Natural killer cell (primary cell): ENCODE measurements at regions not wholly inside any gene's neighbourhood (a gene's known extent, or its start where the extent isn't known, plus 50 kb on each side); places are given as distances from the start of the nearest gene placed in this dataset.

Source experiments
- ATAC-seq, 3 donors: fragments of 150-1000 bp in 2 of 3; fragments of 200-7000 bp in 1 of 3; cut with Tn5 transposase; 1 replicate in 1 of 3; 2 replicates in 2 of 3; pipeline ENCODE4 v1.10.0; 2021; ENCODE audit warnings: mild to moderate bottlenecking in 2 of 3, moderate library complexity in 2 of 3
- DNase-seq, 2 donors: peaks; one replicate each; pipeline versions ENCODE4 v3.0.0 to v3.0.0-alpha.2; 2013 to 2021; ENCODE audit warnings: mixed read lengths in 1 of 2
- H3K27ac ChIP-seq: one replicate; pipeline ENCODE4 v1.5.1; 2013; ENCODE audit warnings: mild to moderate bottlenecking, low read length
- H3K27me3 ChIP-seq: one replicate; pipeline ENCODE4 v1.6.1; 2013; ENCODE audit warnings: low read length; ENCODE audit not compliant: control insufficient read depth, insufficient read depth
- H3K36me3 ChIP-seq: one replicate; pipeline ENCODE4 v1.6.1; 2013; ENCODE audit warnings: low read length; ENCODE audit not compliant: control insufficient read depth, insufficient read depth
- H3K4me1 ChIP-seq: one replicate; pipeline ENCODE4 v1.6.1; 2013; ENCODE audit warnings: low read length; ENCODE audit not compliant: control insufficient read depth, insufficient read depth
- H3K4me3 ChIP-seq: one replicate; pipeline ENCODE4 v1.5.1; 2013; ENCODE audit warnings: low read length
- H3K9me3 ChIP-seq: one replicate; pipeline ENCODE4 v1.6.1; 2013; ENCODE audit warnings: low read length; ENCODE audit not compliant: control insufficient read depth, insufficient read depth
- H3K27ac Mint-ChIP-seq, 2 donors: one replicate each; pipeline ENCODE4 v1.8.0; 2022; ENCODE audit warnings: mild to moderate bottlenecking in 2 of 2, mixed read lengths in 2 of 2, moderate library complexity in 1 of 2
- H3K27me3 Mint-ChIP-seq, 2 donors: one replicate each; pipeline ENCODE4 v1.8.0; 2022; ENCODE audit warnings: low read depth in 2 of 2, mixed read lengths in 2 of 2
- H3K36me3 Mint-ChIP-seq: one replicate; pipeline ENCODE4 v1.8.0; 2022; ENCODE audit warnings: mixed read lengths
- H3K4me1 Mint-ChIP-seq, 2 donors: one replicate each; pipeline ENCODE4 v1.8.0; 2022; ENCODE audit warnings: mixed read lengths in 2 of 2
- H3K4me3 Mint-ChIP-seq: one replicate; pipeline ENCODE4 v1.8.0; 2022; ENCODE audit warnings: mild to moderate bottlenecking, moderate library complexity, mixed read lengths
- H3K9me3 Mint-ChIP-seq, 2 donors: one replicate each; pipeline ENCODE4 v1.8.0; 2022; ENCODE audit warnings: mixed read lengths in 2 of 2
- WGBS: methylation state at CpG from one replicate; pipeline ENCODE4 v1.1.7; 2013; ENCODE audit warnings: missing lambda C conversion rate; ENCODE audit not compliant: insufficient coverage; 5-methylcytosine and 5-hydroxymethylcytosine counted together
- intact Hi-C: fragments of 100-400 bp; cut with micrococcal nuclease; formaldehyde crosslinking; loops from one replicate; pipeline ENCODE4 v1.14.2; 2022
- TF ChIP-seq, protein P1 (sequence below): fragments of 200-600 bp; IDR thresholded peaks from one replicate; pipeline ENCODE4 v1.8.0; 2022; ENCODE audit warnings: antibody characterized with exemption

DNA sequence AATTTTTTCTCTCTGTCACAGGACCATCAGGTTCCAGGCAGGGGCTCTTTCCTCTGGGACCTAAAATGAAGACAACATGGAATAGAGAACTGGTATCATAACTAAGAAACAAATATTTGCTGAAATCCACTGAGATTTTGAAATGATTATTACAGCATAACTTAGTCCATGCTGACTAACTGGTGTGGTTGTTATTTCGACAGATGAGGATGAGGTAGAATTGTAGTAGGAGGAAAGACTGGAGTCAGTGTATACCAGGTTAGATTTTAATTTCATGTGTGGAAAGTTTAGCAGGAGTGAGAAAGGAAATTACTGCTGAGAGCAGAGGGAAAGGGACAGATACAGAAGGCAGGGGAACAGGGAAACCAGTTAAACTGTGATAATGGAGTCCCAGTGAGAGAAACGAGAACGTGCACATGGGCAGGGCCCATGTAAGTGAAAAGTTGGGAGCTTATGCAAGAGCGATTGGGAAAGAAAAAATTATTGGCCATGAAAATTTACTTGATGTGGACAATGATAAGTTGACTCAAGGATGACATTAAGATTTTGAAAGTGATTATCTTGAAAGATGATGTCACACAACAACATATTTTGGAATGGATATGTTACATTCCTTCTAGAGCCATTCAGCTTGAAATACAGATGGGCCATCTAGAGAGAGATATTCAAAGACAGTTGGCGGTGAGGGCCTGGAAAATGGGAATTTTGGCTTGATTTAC is 98.7 kb upstream of the DDIT4L start:
- no peaks in the 10 kb centered on the region for H3K4me1 Mint-ChIP-seq
- intact Hi-C loops: no loop called here
- H3K36me3 Mint-ChIP-seq: no peaks in the 10 kb centered on the region
- peaks cover 0 to 3% of the 10 kb centered on the region in 2 donors for H3K9me3 Mint-ChIP-seq
- ATAC-seq (no peak), DNase-seq (no peak)
- Histone ChIP-seq H3K9me3 (no peaks in the 10 kb centered on the region), H3K27ac (no peak overlapping the region), H3K4me1 (no peaks in the 10 kb centered on the region), H3K4me3 (no peak overlapping the region), H3K27me3 (no peaks in the 10 kb centered on the region), H3K36me3 (no peaks in the 10 kb centered on the region)
- no peak overlapping the region for H3K4me3 Mint-ChIP-seq
- TF ChIP-seq, protein P1, sequence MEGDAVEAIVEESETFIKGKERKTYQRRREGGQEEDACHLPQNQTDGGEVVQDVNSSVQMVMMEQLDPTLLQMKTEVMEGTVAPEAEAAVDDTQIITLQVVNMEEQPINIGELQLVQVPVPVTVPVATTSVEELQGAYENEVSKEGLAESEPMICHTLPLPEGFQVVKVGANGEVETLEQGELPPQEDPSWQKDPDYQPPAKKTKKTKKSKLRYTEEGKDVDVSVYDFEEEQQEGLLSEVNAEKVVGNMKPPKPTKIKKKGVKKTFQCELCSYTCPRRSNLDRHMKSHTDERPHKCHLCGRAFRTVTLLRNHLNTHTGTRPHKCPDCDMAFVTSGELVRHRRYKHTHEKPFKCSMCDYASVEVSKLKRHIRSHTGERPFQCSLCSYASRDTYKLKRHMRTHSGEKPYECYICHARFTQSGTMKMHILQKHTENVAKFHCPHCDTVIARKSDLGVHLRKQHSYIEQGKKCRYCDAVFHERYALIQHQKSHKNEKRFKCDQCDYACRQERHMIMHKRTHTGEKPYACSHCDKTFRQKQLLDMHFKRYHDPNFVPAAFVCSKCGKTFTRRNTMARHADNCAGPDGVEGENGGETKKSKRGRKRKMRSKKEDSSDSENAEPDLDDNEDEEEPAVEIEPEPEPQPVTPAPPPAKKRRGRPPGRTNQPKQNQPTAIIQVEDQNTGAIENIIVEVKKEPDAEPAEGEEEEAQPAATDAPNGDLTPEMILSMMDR: no peak
- 94% methylated on average over 5 of the region's 5 CpGs for WGBS
- H3K27me3 Mint-ChIP-seq: peaks cover 0 to 6% of the 10 kb centered on the region in 2 donors
- H3K27ac Mint-ChIP-seq: no peak overlapping the region

DNA sequence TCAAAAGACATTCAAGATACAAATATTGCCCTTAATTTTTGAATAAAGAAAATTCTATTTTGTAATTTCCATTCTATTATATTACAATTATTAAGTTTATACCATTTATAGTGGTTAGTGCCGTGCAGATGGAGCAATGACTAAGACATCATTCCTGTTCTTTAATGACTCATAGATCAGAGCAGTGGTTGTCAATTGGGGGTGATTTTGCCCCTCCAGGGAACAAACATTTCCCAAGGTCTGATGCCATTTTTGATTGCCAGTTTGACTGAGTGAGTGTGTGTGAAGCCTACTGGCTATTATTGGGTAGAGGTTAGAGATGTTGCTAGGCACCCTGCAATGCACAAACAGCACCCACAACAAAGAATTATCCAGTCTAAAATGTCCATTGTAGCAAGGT is 97.9 kb upstream of the DDIT4L start:
- no peaks in the 10 kb centered on the region for H3K36me3 Mint-ChIP-seq
- ATAC-seq: no peak
- no peak for DNase-seq
- TF ChIP-seq, protein P1: no peak
- no CpG with 5 or more reads among the region's 1 CpG for WGBS
- Histone ChIP-seq H3K4me1 (no peaks in the 10 kb centered on the region), H3K27ac (no peak overlapping the region), H3K36me3 (no peaks in the 10 kb centered on the region), H3K27me3 (no peaks in the 10 kb centered on the region), H3K9me3 (no peaks in the 10 kb centered on the region), H3K4me3 (no peak overlapping the region)
- H3K27ac Mint-ChIP-seq: no peak overlapping the region
- peaks cover 0 to 3% of the 10 kb centered on the region in 2 donors for H3K9me3 Mint-ChIP-seq
- H3K4me1 Mint-ChIP-seq: no peaks in the 10 kb centered on the region
- no peak overlapping the region for H3K4me3 Mint-ChIP-seq
- intact Hi-C loops: no loop called here
- H3K27me3 Mint-ChIP-seq: peaks cover 0 to 6% of the 10 kb centered on the region in 2 donors

DNA sequence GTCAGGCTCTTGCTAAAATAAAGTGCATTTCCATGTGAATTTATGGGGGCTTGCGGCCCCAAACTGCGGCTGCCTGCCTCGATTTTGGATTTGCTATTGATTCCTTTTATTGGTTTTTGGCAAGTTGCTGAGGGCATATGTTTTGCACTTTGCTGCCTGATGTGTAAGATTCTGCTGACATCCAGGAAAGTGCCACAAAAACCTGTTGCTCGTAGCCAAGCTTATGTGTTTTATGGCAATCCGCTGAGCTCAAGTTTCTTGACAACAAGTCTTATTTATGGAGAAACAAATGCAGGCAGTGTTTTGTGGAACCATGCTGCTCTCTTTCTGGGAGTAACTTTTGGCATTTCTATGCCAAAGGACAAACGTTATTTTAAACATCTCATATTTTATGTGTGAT is 97.3 kb upstream of the DDIT4L start:
- no peak overlapping the region for H3K27ac ChIP-seq
- no peak overlapping the region for H3K4me3 ChIP-seq
- no peaks in the 10 kb centered on the region for H3K36me3 ChIP-seq
- H3K9me3 ChIP-seq: no peaks in the 10 kb centered on the region
- no peak for ATAC-seq
- TF ChIP-seq, protein P1: no peak
- 91% methylated on average over 5 of the region's 6 CpGs for WGBS
- H3K27ac Mint-ChIP-seq: no peak overlapping the region
- H3K9me3 Mint-ChIP-seq: peaks cover 0 to 3% of the 10 kb centered on the region in 2 donors
- H3K4me1 Mint-ChIP-seq: no peaks in the 10 kb centered on the region
- DNase-seq: no peak
- no peaks in the 10 kb centered on the region for H3K27me3 ChIP-seq
- intact Hi-C loops: no loop called here
- H3K4me3 Mint-ChIP-seq: no peak overlapping the region
- peaks cover 0 to 6% of the 10 kb centered on the region in 2 donors for H3K27me3 Mint-ChIP-seq
- H3K36me3 Mint-ChIP-seq: no peaks in the 10 kb centered on the region
- no peaks in the 10 kb centered on the region for H3K4me1 ChIP-seq

DNA sequence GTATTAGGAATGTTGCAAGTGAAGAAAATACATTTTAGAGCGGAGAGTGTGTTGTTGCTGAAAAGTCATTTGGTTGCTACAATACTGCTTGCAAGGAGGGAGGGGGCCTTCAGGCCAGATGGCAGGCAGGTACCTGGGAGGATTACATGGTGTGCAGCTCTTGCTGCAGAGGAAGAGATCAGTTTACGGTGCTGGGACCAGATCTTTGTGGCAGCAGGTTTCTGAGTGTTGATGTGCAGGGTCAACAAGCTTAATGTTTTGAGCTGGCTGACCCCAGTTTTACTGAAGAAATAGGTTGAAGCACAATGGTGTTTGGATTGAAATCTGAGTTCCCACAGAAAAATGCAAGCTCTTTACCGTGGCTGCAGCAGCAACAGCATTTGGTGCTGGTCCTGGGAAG is 96.4 kb upstream of the DDIT4L start:
- Histone ChIP-seq H3K36me3 (no peaks in the 10 kb centered on the region), H3K9me3 (no peaks in the 10 kb centered on the region), H3K27ac (no peak overlapping the region), H3K27me3 (no peaks in the 10 kb centered on the region), H3K4me1 (no peaks in the 10 kb centered on the region), H3K4me3 (no peak overlapping the region)
- Mint-ChIP-seq H3K9me3 (peaks cover 0 to 3% of the 10 kb centered on the region in 2 donors), H3K36me3 (no peaks in the 10 kb centered on the region), H3K27me3 (peaks cover 0 to 6% of the 10 kb centered on the region in 2 donors), H3K4me3 (no peak overlapping the region), H3K4me1 (no peaks in the 10 kb centered on the region), H3K27ac (no peak overlapping the region)
- TF ChIP-seq, protein P1: no peak
- intact Hi-C loops: no loop called here
- ATAC-seq (no peak), DNase-seq (no peak)
- WGBS: 91% methylated on average over 3 of the region's 3 CpGs
